ENCODE measurements at regions not wholly inside any gene's neighbourhood (a gene's known extent, or its start where the extent isn't known, plus 50 kb on each side); places are given as distances from the start of the nearest gene placed in this dataset.

GRCh38 chr6:92820601-92821000 is 598.8 kb downstream of the EPHA7 start (continued):
- TF ChIP-seq ZBED1 (IDR thresholded peaks at IDR 0.05; ENCODE audit: borderline replicate concordance): no peak
- no peak for TF ChIP-seq ZBTB4 (CRISPR knock-in tag; IDR thresholded peaks at IDR 0.05)
- no peak for TF ChIP-seq PRDM15 (CRISPR knock-in tag; IDR thresholded peaks at IDR 0.05)
- no peak for TF ChIP-seq RBBP5 (conservative IDR thresholded peaks at IDR 0.05)
- TF ChIP-seq JUNB (IDR thresholded peaks at IDR 0.05): no peak
- no peak for TF ChIP-seq SRF (IDR thresholded peaks at IDR 0.05; ENCODE audit: low read depth in 2 of 2, low read length in 2 of 2)
- TF ChIP-seq NBN (IDR thresholded peaks at IDR 0.05): no peak
- no peak for TF ChIP-seq SUPT20H (IDR thresholded peaks at IDR 0.05; ENCODE audit: borderline replicate concordance, control insufficient read depth, low read depth, low read length)

Data from GM12878 (cell line).